ENCODE measurements at regions not wholly inside any gene's neighbourhood (a gene's known extent, or its start where the extent isn't known, plus 50 kb on each side); places are given as distances from the start of the nearest gene placed in this dataset.
A peak's percentile ranks its signal among the peaks of the same experiment; 100 is the strongest.

DNA sequence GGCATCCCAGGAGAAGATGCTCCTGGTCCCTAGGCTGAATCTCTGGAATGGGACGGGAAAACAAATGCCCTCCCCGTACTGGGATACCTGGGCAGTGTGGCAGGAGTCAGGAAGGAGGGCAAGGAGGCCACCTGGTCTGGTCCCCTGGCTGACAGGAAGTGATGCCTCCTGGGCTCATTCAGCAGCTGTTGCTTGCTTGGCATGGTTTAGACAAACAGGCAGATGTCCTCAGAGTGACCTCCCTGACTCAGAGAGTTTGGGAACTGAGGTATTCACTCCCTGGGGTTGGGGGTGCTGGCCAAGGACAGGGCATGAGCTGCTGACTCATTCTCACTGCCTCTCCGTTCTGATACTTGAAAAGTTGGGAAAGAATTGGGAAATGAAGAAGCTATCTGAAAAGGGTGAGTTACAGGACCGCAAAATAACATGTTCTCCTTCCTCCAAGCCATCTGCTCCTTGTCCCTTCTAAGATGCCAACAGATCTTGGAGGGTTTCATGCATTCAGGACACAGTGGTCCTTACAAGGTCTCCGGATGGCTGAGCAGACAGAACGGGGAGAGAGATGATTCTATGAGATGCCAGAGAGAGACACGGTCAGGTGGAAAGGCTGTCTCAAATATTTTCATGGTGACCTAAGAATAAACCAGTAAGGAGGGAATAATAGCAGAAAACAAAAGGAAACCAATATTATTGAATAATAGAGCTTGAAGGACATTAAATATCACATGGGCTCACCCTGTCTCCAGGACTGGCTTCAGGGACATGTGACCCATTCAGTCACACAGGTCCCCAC lies 534.5 kb downstream of the BNC2 start:
- TF ChIP-seq GABPA (IDR thresholded peaks at IDR 0.05 in 1 of 2, conservative IDR thresholded peaks at IDR 0.05 in 1 of 2), result no peak
- TF ChIP-seq, protein P1, sequence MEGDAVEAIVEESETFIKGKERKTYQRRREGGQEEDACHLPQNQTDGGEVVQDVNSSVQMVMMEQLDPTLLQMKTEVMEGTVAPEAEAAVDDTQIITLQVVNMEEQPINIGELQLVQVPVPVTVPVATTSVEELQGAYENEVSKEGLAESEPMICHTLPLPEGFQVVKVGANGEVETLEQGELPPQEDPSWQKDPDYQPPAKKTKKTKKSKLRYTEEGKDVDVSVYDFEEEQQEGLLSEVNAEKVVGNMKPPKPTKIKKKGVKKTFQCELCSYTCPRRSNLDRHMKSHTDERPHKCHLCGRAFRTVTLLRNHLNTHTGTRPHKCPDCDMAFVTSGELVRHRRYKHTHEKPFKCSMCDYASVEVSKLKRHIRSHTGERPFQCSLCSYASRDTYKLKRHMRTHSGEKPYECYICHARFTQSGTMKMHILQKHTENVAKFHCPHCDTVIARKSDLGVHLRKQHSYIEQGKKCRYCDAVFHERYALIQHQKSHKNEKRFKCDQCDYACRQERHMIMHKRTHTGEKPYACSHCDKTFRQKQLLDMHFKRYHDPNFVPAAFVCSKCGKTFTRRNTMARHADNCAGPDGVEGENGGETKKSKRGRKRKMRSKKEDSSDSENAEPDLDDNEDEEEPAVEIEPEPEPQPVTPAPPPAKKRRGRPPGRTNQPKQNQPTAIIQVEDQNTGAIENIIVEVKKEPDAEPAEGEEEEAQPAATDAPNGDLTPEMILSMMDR (IDR thresholded peaks at IDR 0.05; ENCODE audit: low read depth, low read length, missing input control), result no peak
- no peak for TF ChIP-seq EGR1 (IDR thresholded peaks at IDR 0.05; ENCODE audit: low read depth in 2 of 2)
- TF ChIP-seq, protein P2, sequence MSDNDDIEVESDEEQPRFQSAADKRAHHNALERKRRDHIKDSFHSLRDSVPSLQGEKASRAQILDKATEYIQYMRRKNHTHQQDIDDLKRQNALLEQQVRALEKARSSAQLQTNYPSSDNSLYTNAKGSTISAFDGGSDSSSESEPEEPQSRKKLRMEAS (IDR thresholded peaks at IDR 0.05), result peak; percentile 14
- peak; percentile 28 to 93 for TF ChIP-seq RXRA (IDR thresholded peaks at IDR 0.05)
- peak in 1 of 2 donors; percentile 38 for TF ChIP-seq RAD21 (IDR thresholded peaks at IDR 0.05)
- TF ChIP-seq HNF4A (conservative IDR thresholded peaks at IDR 0.05), result peak in 1 of 2 donors; percentile 62
- no peak for TF ChIP-seq TAF1 (conservative IDR thresholded peaks at IDR 0.05)

Data from liver (tissue), 3 donors.